ENCODE measurements at regions not wholly inside any gene's neighbourhood (a gene's known extent, or its start where the extent isn't known, plus 50 kb on each side); places are given as distances from the start of the nearest gene placed in this dataset.

DNA sequence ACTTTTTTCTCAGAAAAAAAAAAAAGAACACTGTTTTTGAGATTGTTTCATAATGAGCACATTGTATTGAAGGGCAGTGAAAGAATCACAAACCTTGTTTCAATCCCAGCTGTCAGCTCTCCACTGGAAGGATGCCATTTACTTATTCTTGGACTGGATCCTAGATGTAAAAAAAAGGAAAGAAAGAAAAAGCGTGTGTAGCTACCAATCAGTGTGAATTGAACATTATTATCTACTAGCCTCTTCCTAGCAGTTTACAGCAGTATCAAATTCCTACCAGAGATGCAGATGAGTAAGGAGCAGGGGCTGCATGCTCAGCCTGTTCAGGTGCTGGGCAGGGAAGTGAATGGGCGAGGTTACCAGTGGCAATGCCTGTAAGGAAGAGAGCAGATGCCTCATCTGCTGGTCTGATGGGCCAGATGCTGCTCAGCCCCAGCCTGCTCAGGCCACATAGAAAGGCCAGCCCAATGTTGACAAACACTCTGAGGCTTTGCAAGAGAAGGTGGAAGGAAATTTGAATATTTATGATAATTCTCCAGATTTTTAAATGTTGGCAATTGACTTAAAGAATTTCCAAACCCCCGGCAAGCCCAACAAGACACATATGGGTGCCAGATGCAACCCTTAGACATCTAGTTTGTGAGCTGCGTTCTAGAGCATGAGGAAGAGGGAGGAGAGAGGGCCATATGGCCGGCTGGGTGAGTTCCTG, 189.5 kb downstream of the IBTK start:
- no peaks in the 10 kb centered on the region for H3K27me3 ChIP-seq (ENCODE audit: control insufficient read depth in 4 of 4, insufficient read depth in 4 of 4, low read length in 3 of 4)

DNA sequence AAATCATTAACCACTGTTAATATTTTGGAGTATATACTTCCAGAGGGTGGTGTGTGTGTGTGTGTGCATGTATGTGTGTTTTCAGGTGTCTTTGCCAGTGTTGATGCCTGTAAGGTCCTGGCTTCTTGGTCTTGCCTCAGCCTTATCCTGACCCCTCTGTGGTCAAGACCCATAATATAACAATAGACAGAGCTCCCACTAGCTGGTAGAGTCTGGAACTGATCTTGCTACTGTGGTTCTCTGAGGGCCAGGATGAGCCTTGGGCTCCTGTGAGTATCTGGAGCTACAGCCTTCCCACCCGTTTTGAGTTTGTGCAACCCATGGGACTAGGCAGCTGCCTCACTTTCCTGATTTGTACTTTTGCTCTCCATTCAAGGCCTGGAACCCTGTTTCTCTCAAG, 191.0 kb downstream of the IBTK start:
- 84% methylated on average over 1 of the region's 1 CpG for WGBS
- Histone ChIP-seq H3K36me3 (ENCODE audit: control insufficient read depth in 4 of 4, insufficient read depth in 3 of 4, low read depth in 1 of 4, low read length in 3 of 4) (no peaks in the 10 kb centered on the region), H3K9me3 (ENCODE audit: control insufficient read depth in 4 of 4, low read length in 3 of 4) (no peaks in the 10 kb centered on the region), H3K4me1 (ENCODE audit: control insufficient read depth in 4 of 4, insufficient read depth in 4 of 4, low read length in 3 of 4) (no peaks in the 10 kb centered on the region), H3K9ac (ENCODE audit: low read depth in 1 of 2, low read length in 2 of 2) (no peak overlapping the region), H3K27ac (ENCODE audit: low read depth in 1 of 2, low read length in 2 of 2) (no peak overlapping the region), H3K27me3 (ENCODE audit: control insufficient read depth in 4 of 4, insufficient read depth in 4 of 4, low read length in 3 of 4) (no peaks in the 10 kb centered on the region), H3K4me3 (ENCODE audit: low read depth in 1 of 3, low read length in 3 of 3) (no peak overlapping the region)
- TF ChIP-seq TAF1 (conservative IDR thresholded peaks at IDR 0.05) (no peak), FOXA1 (IDR thresholded peaks at IDR 0.05) (no peak)
- TF ChIP-seq, protein P1, sequence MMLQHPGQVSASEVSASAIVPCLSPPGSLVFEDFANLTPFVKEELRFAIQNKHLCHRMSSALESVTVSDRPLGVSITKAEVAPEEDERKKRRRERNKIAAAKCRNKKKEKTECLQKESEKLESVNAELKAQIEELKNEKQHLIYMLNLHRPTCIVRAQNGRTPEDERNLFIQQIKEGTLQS (IDR thresholded peaks at IDR 0.05): no peak
- no peak for DNase-seq (ENCODE audit: low spot score)

More for the DNA sequence above, 189.5 kb downstream of the IBTK start:
- TF ChIP-seq ZBTB33 (IDR thresholded peaks at IDR 0.05) (no peak), NR2F2 (IDR thresholded peaks at IDR 0.05) (no peak), SP1 (IDR thresholded peaks at IDR 0.05) (no peak), MAX (IDR thresholded peaks at IDR 0.05) (no peak), YY1 (IDR thresholded peaks at IDR 0.05) (no peak), RAD21 (IDR thresholded peaks at IDR 0.05) (no peak), EGR1 (IDR thresholded peaks at IDR 0.05; ENCODE audit: low read depth in 2 of 2) (no peak), RXRA (IDR thresholded peaks at IDR 0.05) (no peak)
- TF ChIP-seq, protein P2, sequence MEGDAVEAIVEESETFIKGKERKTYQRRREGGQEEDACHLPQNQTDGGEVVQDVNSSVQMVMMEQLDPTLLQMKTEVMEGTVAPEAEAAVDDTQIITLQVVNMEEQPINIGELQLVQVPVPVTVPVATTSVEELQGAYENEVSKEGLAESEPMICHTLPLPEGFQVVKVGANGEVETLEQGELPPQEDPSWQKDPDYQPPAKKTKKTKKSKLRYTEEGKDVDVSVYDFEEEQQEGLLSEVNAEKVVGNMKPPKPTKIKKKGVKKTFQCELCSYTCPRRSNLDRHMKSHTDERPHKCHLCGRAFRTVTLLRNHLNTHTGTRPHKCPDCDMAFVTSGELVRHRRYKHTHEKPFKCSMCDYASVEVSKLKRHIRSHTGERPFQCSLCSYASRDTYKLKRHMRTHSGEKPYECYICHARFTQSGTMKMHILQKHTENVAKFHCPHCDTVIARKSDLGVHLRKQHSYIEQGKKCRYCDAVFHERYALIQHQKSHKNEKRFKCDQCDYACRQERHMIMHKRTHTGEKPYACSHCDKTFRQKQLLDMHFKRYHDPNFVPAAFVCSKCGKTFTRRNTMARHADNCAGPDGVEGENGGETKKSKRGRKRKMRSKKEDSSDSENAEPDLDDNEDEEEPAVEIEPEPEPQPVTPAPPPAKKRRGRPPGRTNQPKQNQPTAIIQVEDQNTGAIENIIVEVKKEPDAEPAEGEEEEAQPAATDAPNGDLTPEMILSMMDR (IDR thresholded peaks at IDR 0.05; ENCODE audit: low read depth, low read length, missing input control): no peak
- TF ChIP-seq, protein P1 (IDR thresholded peaks at IDR 0.05): no peak
- no peak for DNase-seq (ENCODE audit: low spot score)
- H3K27ac ChIP-seq (ENCODE audit: low read depth in 1 of 2, low read length in 2 of 2): no peak overlapping the region
- 72% methylated on average over 5 of the region's 5 CpGs for WGBS
- no peak overlapping the region for H3K9ac ChIP-seq (ENCODE audit: low read depth in 1 of 2, low read length in 2 of 2)
- no peaks in the 10 kb centered on the region for H3K9me3 ChIP-seq (ENCODE audit: control insufficient read depth in 4 of 4, low read length in 3 of 4)
- H3K4me1 ChIP-seq (ENCODE audit: control insufficient read depth in 4 of 4, insufficient read depth in 4 of 4, low read length in 3 of 4): no peaks in the 10 kb centered on the region
- H3K36me3 ChIP-seq (ENCODE audit: control insufficient read depth in 4 of 4, insufficient read depth in 3 of 4, low read depth in 1 of 4, low read length in 3 of 4): no peaks in the 10 kb centered on the region
- no peak overlapping the region for H3K4me3 ChIP-seq (ENCODE audit: low read depth in 1 of 3, low read length in 3 of 3)

All from liver (tissue), 8 donors.